Large intestine (tissue), 3 donors: ENCODE measurements at regions not wholly inside any gene's neighbourhood (a gene's known extent, or its start where the extent isn't known, plus 50 kb on each side); places are given as distances from the start of the nearest gene placed in this dataset.
"Not testable (repeated sequence)": the region's sequence is repeated elsewhere in the genome, so short reads cannot be mapped to it uniquely, and the experiment has no call there.

Source experiments
- DNase-seq, 2 donors: peaks; one replicate each; pipeline versions ENCODE4 v3.0.0 to v3.0.0-alpha.2; 2013
- H3K27ac ChIP-seq: one replicate; pipeline ENCODE4 v1.5.1; 2013; ENCODE audit warnings: low read length
- H3K27me3 ChIP-seq: 2 replicates; pipeline ENCODE4 v1.6.1; 2013; ENCODE audit warnings: low read length; ENCODE audit not compliant: control insufficient read depth, insufficient read depth
- H3K36me3 ChIP-seq: 2 replicates; pipeline ENCODE4 v1.6.1; 2013; ENCODE audit warnings: low read length; ENCODE audit not compliant: control insufficient read depth, insufficient read depth
- H3K4me1 ChIP-seq: one replicate; pipeline ENCODE4 v1.6.1; 2013; ENCODE audit warnings: low read length; ENCODE audit not compliant: control insufficient read depth, insufficient read depth
- H3K4me3 ChIP-seq: one replicate; pipeline ENCODE4 v1.5.1; 2013; ENCODE audit warnings: low read length
- H3K9me3 ChIP-seq: one replicate; pipeline ENCODE4 v1.6.1; 2013; ENCODE audit warnings: mild to moderate bottlenecking, low read depth, low read length, moderate library complexity; ENCODE audit not compliant: control insufficient read depth
- WGBS: methylation state at CpG from one replicate; pipeline ENCODE4 v1.1.5; 2013; ENCODE audit warnings: low lambda C conversion rate; ENCODE audit not compliant: insufficient coverage; 5-methylcytosine and 5-hydroxymethylcytosine counted together

- not testable (repeated sequence) for H3K9me3 ChIP-seq
These were observed 1742.5 kb upstream of the CDH6 start for GRCh38 chr5:29451004-29451403.

GRCh38 chr5:29414681-29415080 lies 1778.8 kb upstream of the CDH6 start:
- no peak overlapping the region for H3K27ac ChIP-seq
- no peaks in the 10 kb centered on the region for H3K27me3 ChIP-seq

More at GRCh38 chr5:29451004-29451403, 1742.5 kb upstream of the CDH6 start:
- H3K27me3 ChIP-seq, H3K4me3 ChIP-seq, H3K4me1 ChIP-seq, H3K36me3 ChIP-seq, H3K27ac ChIP-seq, DNase-seq: not testable (repeated sequence)
- 100% methylated on average over 1 of the region's 1 CpG for WGBS

GRCh38 chr5:29412979-29413378 lies 1780.5 kb upstream of the CDH6 start:
- no peaks in the 10 kb centered on the region for H3K4me1 ChIP-seq
- H3K27me3 ChIP-seq, result no peaks in the 10 kb centered on the region
- no peak overlapping the region for H3K27ac ChIP-seq
- H3K9me3 ChIP-seq, result no peaks in the 10 kb centered on the region
- H3K36me3 ChIP-seq, result no peaks in the 10 kb centered on the region
- no CpG with 5 or more reads among the region's 1 CpG for WGBS
- no peak for DNase-seq
- no peak overlapping the region for H3K4me3 ChIP-seq

More at GRCh38 chr5:29414681-29415080, 1778.8 kb upstream of the CDH6 start:
- Histone ChIP-seq H3K9me3 (no peaks in the 10 kb centered on the region), H3K4me1 (no peaks in the 10 kb centered on the region), H3K36me3 (no peaks in the 10 kb centered on the region), H3K4me3 (no peak overlapping the region)
- DNase-seq, result no peak

GRCh38 chr5:29402270-29402669 lies 1791.2 kb upstream of the CDH6 start:
- H3K27me3 ChIP-seq, result no peaks in the 10 kb centered on the region
- no peak for DNase-seq
- H3K4me3 ChIP-seq, result no peak overlapping the region
- H3K9me3 ChIP-seq, result peaks cover 8% of the 10 kb centered on the region
- H3K36me3 ChIP-seq, result no peaks in the 10 kb centered on the region
- no peaks in the 10 kb centered on the region for H3K4me1 ChIP-seq
- no peak overlapping the region for H3K27ac ChIP-seq

- DNase-seq, result no peak
- no peak overlapping the region for H3K4me3 ChIP-seq
- H3K4me1 ChIP-seq, result no peaks in the 10 kb centered on the region
- peaks cover 21% of the 10 kb centered on the region for H3K9me3 ChIP-seq
- no peaks in the 10 kb centered on the region for H3K36me3 ChIP-seq
- no peaks in the 10 kb centered on the region for H3K27me3 ChIP-seq
- no peak overlapping the region for H3K27ac ChIP-seq
- WGBS, result no CpG with 5 or more reads among the region's 7 CpGs
These were observed 1803.5 kb upstream of the CDH6 start for GRCh38 chr5:29389993-29390392.

- no CpG with 5 or more reads among the region's 1 CpG for WGBS
- H3K4me1 ChIP-seq, result no peaks in the 10 kb centered on the region
- no peak for DNase-seq
- H3K36me3 ChIP-seq, result no peaks in the 10 kb centered on the region
- H3K27ac ChIP-seq, result no peak overlapping the region
- peaks cover 8% of the 10 kb centered on the region for H3K9me3 ChIP-seq
- no peaks in the 10 kb centered on the region for H3K27me3 ChIP-seq
- H3K4me3 ChIP-seq, result no peak overlapping the region
These were observed 1806.1 kb upstream of the CDH6 start for GRCh38 chr5:29387384-29387783.

- DNase-seq, result no peak
- 96% methylated on average over 4 of the region's 4 CpGs for WGBS
- H3K4me1 ChIP-seq, result no peaks in the 10 kb centered on the region
These were observed 1810.7 kb upstream of the CDH6 start for GRCh38 chr5:29382780-29383179.

GRCh38 chr5:29380029-29380428 lies 1813.5 kb upstream of the CDH6 start:
- DNase-seq, result no peak
- no peak overlapping the region for H3K27ac ChIP-seq
- 83% methylated on average over 1 of the region's 1 CpG for WGBS

More at GRCh38 chr5:29382780-29383179, 1810.7 kb upstream of the CDH6 start:
- Histone ChIP-seq H3K27me3 (no peaks in the 10 kb centered on the region), H3K9me3 (no peaks in the 10 kb centered on the region), H3K27ac (no peak overlapping the region), H3K36me3 (no peaks in the 10 kb centered on the region), H3K4me3 (no peak overlapping the region)

GRCh38 chr5:29379619-29380018 lies 1813.9 kb upstream of the CDH6 start:
- no peak overlapping the region for H3K4me3 ChIP-seq
- DNase-seq, result no peak
- no peaks in the 10 kb centered on the region for H3K36me3 ChIP-seq
- no peaks in the 10 kb centered on the region for H3K4me1 ChIP-seq
- H3K27ac ChIP-seq, result no peak overlapping the region
- peaks cover 3% of the 10 kb centered on the region for H3K9me3 ChIP-seq
- WGBS, result 100% methylated on average over 3 of the region's 5 CpGs
- no peaks in the 10 kb centered on the region for H3K27me3 ChIP-seq

More at GRCh38 chr5:29380029-29380428, 1813.5 kb upstream of the CDH6 start:
- H3K9me3 ChIP-seq, result peaks cover 3% of the 10 kb centered on the region
- H3K36me3 ChIP-seq, result no peaks in the 10 kb centered on the region
- H3K4me3 ChIP-seq, result no peak overlapping the region
- no peaks in the 10 kb centered on the region for H3K4me1 ChIP-seq
- no peaks in the 10 kb centered on the region for H3K27me3 ChIP-seq

- DNase-seq, result no peak
- H3K4me3 ChIP-seq, result no peak overlapping the region
- WGBS, result 80% methylated on average over 3 of the region's 5 CpGs
- no peaks in the 10 kb centered on the region for H3K36me3 ChIP-seq
- H3K9me3 ChIP-seq, result peaks cover 3% of the 10 kb centered on the region
- no peaks in the 10 kb centered on the region for H3K27me3 ChIP-seq
- no peak overlapping the region for H3K27ac ChIP-seq
- H3K4me1 ChIP-seq, result no peaks in the 10 kb centered on the region
These were observed 1815.4 kb upstream of the CDH6 start for GRCh38 chr5:29378104-29378503.

GRCh38 chr5:29370248-29370647 lies 1823.2 kb upstream of the CDH6 start:
- no peaks in the 10 kb centered on the region for H3K4me1 ChIP-seq
- H3K27ac ChIP-seq, result no peak overlapping the region
- no peaks in the 10 kb centered on the region for H3K36me3 ChIP-seq
- no peak overlapping the region for H3K4me3 ChIP-seq
- 80% methylated on average over 3 of the region's 5 CpGs for WGBS
- no peak for DNase-seq
- H3K9me3 ChIP-seq, result no peaks in the 10 kb centered on the region
- no peaks in the 10 kb centered on the region for H3K27me3 ChIP-seq
